ENCODE measurements at regions not wholly inside any gene's neighbourhood (a gene's known extent, or its start where the extent isn't known, plus 50 kb on each side); places are given as distances from the start of the nearest gene placed in this dataset.

DNA sequence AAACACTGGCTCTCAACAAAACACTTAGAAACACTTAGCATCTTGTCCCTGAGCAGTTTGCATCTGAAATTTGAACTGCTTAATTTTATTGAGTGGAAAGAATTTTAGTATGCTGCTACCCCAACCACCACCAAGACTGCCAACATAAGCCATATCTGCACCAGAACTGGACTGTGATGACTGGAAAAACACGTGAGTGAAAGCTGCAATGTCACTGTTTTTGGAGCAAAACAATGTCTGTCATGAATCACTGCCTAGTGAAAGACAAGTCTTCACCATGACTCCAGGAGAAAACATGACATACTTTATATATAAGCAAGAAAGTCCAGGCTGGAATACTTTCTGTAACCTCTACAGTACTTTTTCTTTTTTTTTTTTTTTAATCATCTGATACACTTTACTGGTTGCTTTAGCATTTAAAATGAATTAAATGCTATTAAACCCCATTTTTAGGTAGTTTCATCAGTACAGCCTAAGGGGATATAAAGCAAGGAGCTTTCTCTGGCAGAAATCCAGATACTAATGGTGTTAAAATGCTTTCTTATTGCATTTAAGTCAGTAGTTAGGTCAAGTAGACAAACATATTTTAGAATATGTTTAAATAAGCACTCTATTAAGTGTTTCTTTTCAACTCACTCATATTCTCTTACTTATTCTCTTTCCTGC lies 2129.4 kb upstream of the PIK3C3 start:
- no peak overlapping the region for H3K4me3 ChIP-seq (ENCODE audit: low read length)
- no peak for DNase-seq
- no peaks in the 10 kb centered on the region for H3K9me3 ChIP-seq (ENCODE audit: control insufficient read depth, low read length)
- H3K4me1 ChIP-seq (ENCODE audit: control insufficient read depth, insufficient read depth, low read length), result no peaks in the 10 kb centered on the region
- no peak for ATAC-seq
- intact Hi-C loops (cut with DNase I), result no loop called here
- 24% methylated on average over 1 of the region's 1 CpG for WGBS
- H3K27ac ChIP-seq (ENCODE audit: low read length), result no peak overlapping the region
- H3K27me3 ChIP-seq (ENCODE audit: control insufficient read depth, insufficient read depth), result no peaks in the 10 kb centered on the region

DNA sequence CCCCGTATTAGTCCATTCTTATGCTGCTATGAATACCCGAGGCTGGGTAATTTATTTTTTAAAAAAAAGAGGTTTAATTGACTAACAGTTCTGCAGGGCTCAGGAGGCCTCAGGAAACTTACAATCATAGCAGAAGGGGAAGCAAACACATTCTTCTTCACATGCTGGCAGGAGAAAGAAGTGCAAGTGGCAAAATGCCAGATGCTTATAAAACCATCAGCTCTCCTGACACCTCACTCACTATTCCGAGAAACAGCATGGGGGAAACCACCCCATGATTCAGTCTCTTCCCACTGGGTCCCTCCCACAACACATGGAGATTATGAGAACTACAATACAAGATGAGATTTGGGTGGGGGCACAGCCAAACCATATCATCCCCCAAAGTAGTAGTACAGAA lies 2148.5 kb upstream of the PIK3C3 start:
- DNase-seq (no peak), ATAC-seq (no peak)
- Histone ChIP-seq H3K9me3 (ENCODE audit: control insufficient read depth, low read length) (no peaks in the 10 kb centered on the region), H3K4me3 (ENCODE audit: low read length) (no peak overlapping the region), H3K27ac (ENCODE audit: low read length) (no peak overlapping the region), H3K27me3 (ENCODE audit: control insufficient read depth, insufficient read depth) (no peaks in the 10 kb centered on the region), H3K4me1 (ENCODE audit: control insufficient read depth, insufficient read depth, low read length) (no peaks in the 10 kb centered on the region)
- intact Hi-C loops (cut with DNase I), result no loop called here
- 62% methylated on average over 3 of the region's 3 CpGs for WGBS

- Histone ChIP-seq H3K4me1 (ENCODE audit: control insufficient read depth, insufficient read depth, low read length) (no peaks in the 10 kb centered on the region), H3K4me3 (ENCODE audit: low read length) (no peak overlapping the region), H3K27me3 (ENCODE audit: control insufficient read depth, insufficient read depth) (no peaks in the 10 kb centered on the region), H3K9me3 (ENCODE audit: control insufficient read depth, low read length) (no peaks in the 10 kb centered on the region), H3K27ac (ENCODE audit: low read length) (no peak overlapping the region)
- 49% methylated on average over 1 of the region's 1 CpG for WGBS
- DNase-seq (no peak), ATAC-seq (no peak)
- intact Hi-C loops (cut with DNase I), result no loop called here
Observed at GRCh38 chr18:39805218-39805617, 2149.8 kb upstream of the PIK3C3 start.

GRCh38 chr18:39802648-39803229 lies 2152.3 kb upstream of the PIK3C3 start:
- no peak overlapping the region for H3K27ac ChIP-seq (ENCODE audit: low read length)
- no peak for DNase-seq
- no peaks in the 10 kb centered on the region for H3K9me3 ChIP-seq (ENCODE audit: control insufficient read depth, low read length)
- no peaks in the 10 kb centered on the region for H3K27me3 ChIP-seq (ENCODE audit: control insufficient read depth, insufficient read depth)
- intact Hi-C loops (cut with DNase I), result no loop called here
- ATAC-seq, result no peak
- 90% methylated on average over 17 of the region's 17 CpGs for WGBS
- H3K4me3 ChIP-seq (ENCODE audit: low read length), result no peak overlapping the region
- H3K4me1 ChIP-seq (ENCODE audit: control insufficient read depth, insufficient read depth, low read length), result no peaks in the 10 kb centered on the region

DNA sequence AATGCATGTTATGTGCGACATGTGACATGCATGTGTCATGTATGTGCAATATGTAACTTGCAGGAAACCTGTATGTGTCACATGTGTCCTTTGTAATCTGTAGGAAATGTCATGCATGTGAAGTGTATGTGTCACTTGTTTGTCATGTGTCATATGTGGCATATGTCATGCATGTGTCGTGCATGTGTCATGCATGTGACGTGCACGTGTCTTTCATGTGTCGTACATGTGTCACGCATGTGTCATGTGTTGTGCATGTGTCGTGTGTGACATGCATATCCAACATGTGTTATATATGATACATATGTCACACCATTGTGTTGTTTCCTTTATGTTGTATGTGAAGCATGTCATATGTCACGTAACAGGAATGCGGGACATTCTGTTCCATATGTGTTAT lies 2153.2 kb upstream of the PIK3C3 start:
- ATAC-seq (no peak), DNase-seq (no peak)
- H3K9me3 ChIP-seq (ENCODE audit: control insufficient read depth, low read length), result no peaks in the 10 kb centered on the region
- no peak overlapping the region for H3K4me3 ChIP-seq (ENCODE audit: low read length)
- no peaks in the 10 kb centered on the region for H3K4me1 ChIP-seq (ENCODE audit: control insufficient read depth, insufficient read depth, low read length)
- H3K27ac ChIP-seq (ENCODE audit: low read length), result no peak overlapping the region
- no peaks in the 10 kb centered on the region for H3K27me3 ChIP-seq (ENCODE audit: control insufficient read depth, insufficient read depth)
- 91% methylated on average over 9 of the region's 9 CpGs for WGBS
- intact Hi-C loops (cut with DNase I), result no loop called here

- Histone ChIP-seq H3K27ac (ENCODE audit: low read length) (no peak overlapping the region), H3K27me3 (ENCODE audit: control insufficient read depth, insufficient read depth) (no peaks in the 10 kb centered on the region), H3K9me3 (ENCODE audit: control insufficient read depth, low read length) (no peaks in the 10 kb centered on the region), H3K4me3 (ENCODE audit: low read length) (no peak overlapping the region), H3K4me1 (ENCODE audit: control insufficient read depth, insufficient read depth, low read length) (no peaks in the 10 kb centered on the region)
- ATAC-seq, result no peak
- no peak for DNase-seq
- intact Hi-C loops (cut with DNase I), result no loop called here
- 97% methylated on average over 15 of the region's 15 CpGs for WGBS
Observed at GRCh38 chr18:39801010-39801409, 2154.0 kb upstream of the PIK3C3 start.

DNA sequence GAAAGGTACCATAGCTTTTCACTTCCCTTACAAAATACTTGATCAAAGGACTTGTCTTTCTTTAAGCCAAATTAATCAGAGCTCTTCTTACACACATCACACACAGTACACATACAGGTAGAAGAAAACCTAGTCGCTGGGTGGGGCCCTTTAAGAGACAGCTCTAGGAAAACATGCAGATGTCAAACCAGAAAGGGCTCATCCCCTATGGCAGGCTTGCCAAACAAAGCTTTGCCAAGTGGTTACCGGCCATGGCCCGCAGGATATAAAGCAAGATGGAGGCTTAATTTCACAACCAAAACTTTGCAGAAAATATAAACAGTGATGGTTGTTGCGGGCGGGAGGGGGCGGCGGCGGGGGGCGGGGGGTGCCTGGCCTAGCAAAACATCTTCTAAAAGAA lies 2156.0 kb upstream of the PIK3C3 start:
- Histone ChIP-seq H3K27ac (ENCODE audit: low read length) (no peak overlapping the region), H3K27me3 (ENCODE audit: control insufficient read depth, insufficient read depth) (no peaks in the 10 kb centered on the region), H3K4me3 (ENCODE audit: low read length) (no peak overlapping the region), H3K9me3 (ENCODE audit: control insufficient read depth, low read length) (no peaks in the 10 kb centered on the region), H3K4me1 (ENCODE audit: control insufficient read depth, insufficient read depth, low read length) (no peaks in the 10 kb centered on the region)
- intact Hi-C loops (cut with DNase I), result loop anchor here in 1 of 4 donors (10.0 kb wide), 1 partner anchor 74 kb away; no protein-coding TSS in a partner anchor
- DNase-seq, result peak in 1 of 3 donors; percentile 19
- WGBS, result 42% methylated on average over 9 of the region's 9 CpGs
- no peak for ATAC-seq

DNA sequence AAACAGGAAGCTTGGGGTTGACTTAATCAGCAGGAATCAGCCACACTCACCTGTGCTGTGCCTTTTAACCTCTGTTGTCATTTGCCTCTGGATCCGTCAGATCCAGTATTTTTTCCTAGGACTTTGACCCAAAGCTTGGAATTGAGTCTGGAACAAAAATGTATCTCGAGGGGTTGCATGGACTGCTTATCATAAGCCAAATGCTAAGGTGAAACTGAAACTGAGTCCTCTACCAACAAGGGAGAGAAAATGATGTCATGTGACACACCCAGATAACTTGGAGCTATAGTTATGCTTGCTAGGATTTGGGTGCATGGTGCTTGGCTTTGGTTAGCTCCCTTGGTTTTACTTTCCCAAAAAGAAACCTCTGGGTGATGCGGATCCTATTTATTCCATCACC lies 2158.6 kb upstream of the PIK3C3 start:
- ATAC-seq (no peak), DNase-seq (no peak)
- H3K27ac ChIP-seq (ENCODE audit: low read length), result no peak overlapping the region
- H3K27me3 ChIP-seq (ENCODE audit: control insufficient read depth, insufficient read depth), result no peaks in the 10 kb centered on the region
- H3K4me1 ChIP-seq (ENCODE audit: control insufficient read depth, insufficient read depth, low read length), result no peaks in the 10 kb centered on the region
- WGBS, result 85% methylated on average over 3 of the region's 3 CpGs
- no peak overlapping the region for H3K4me3 ChIP-seq (ENCODE audit: low read length)
- no peaks in the 10 kb centered on the region for H3K9me3 ChIP-seq (ENCODE audit: control insufficient read depth, low read length)
- intact Hi-C loops (cut with DNase I), result loop anchor here in 1 of 4 donors (10.0 kb wide), 1 partner anchor 72 kb away; no protein-coding TSS in a partner anchor

DNA sequence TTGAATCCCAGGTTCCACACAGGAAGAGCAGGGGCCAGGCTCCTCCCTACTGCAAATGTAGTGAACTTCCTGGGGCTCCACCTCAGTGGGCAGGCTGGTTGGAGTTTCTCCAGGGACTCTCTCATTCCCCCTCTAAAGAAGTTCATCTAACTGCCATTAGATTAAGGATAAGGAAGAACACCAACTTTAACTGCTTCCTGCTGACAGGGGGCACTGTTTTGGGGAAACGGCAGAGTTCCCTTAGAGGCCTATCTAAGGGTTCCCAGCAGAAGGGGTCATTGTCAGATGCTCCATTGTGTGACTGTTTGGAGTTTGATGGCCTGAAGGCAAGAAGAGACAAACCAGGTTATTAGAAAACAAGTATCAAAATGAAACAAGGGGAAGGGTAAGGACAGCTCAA lies 2159.7 kb upstream of the PIK3C3 start:
- ATAC-seq, result no peak
- Histone ChIP-seq H3K4me1 (ENCODE audit: control insufficient read depth, insufficient read depth, low read length) (no peaks in the 10 kb centered on the region), H3K4me3 (ENCODE audit: low read length) (no peak overlapping the region), H3K27me3 (ENCODE audit: control insufficient read depth, insufficient read depth) (no peaks in the 10 kb centered on the region), H3K27ac (ENCODE audit: low read length) (no peak overlapping the region), H3K9me3 (ENCODE audit: control insufficient read depth, low read length) (no peaks in the 10 kb centered on the region)
- peak in 1 of 3 donors; percentile 5 for DNase-seq
- 72% methylated on average over 1 of the region's 1 CpG for WGBS
- intact Hi-C loops (cut with DNase I), result loop anchor here in 1 of 4 donors (10.0 kb wide), 1 partner anchor 71 kb away; no protein-coding TSS in a partner anchor

GRCh38 chr18:39793609-39794008 lies 2161.4 kb upstream of the PIK3C3 start:
- no peak for ATAC-seq
- Histone ChIP-seq H3K4me1 (ENCODE audit: control insufficient read depth, insufficient read depth, low read length) (no peaks in the 10 kb centered on the region), H3K27ac (ENCODE audit: low read length) (no peak overlapping the region), H3K4me3 (ENCODE audit: low read length) (no peak overlapping the region), H3K27me3 (ENCODE audit: control insufficient read depth, insufficient read depth) (no peaks in the 10 kb centered on the region), H3K9me3 (ENCODE audit: control insufficient read depth, low read length) (no peaks in the 10 kb centered on the region)
- DNase-seq, result no peak
- 91% methylated on average over 5 of the region's 5 CpGs for WGBS
- intact Hi-C loops (cut with DNase I), result loop anchor here in 1 of 4 donors (10.0 kb wide), 1 partner anchor 69 kb away; no protein-coding TSS in a partner anchor

GRCh38 chr18:39788383-39788782 lies 2166.7 kb upstream of the PIK3C3 start:
- intact Hi-C loops (cut with DNase I), result no loop called here
- WGBS, result 91% methylated on average over 1 of the region's 1 CpG
- ATAC-seq, result no peak
- Histone ChIP-seq H3K27ac (ENCODE audit: low read length) (no peak overlapping the region), H3K27me3 (ENCODE audit: control insufficient read depth, insufficient read depth) (no peaks in the 10 kb centered on the region), H3K4me3 (ENCODE audit: low read length) (no peak overlapping the region), H3K9me3 (ENCODE audit: control insufficient read depth, low read length) (no peaks in the 10 kb centered on the region), H3K4me1 (ENCODE audit: control insufficient read depth, insufficient read depth, low read length) (no peaks in the 10 kb centered on the region)
- no peak for DNase-seq
